Fibroblast of lung (primary cell): ENCODE measurements at regions not wholly inside any gene's neighbourhood (a gene's known extent, or its start where the extent isn't known, plus 50 kb on each side); places are given as distances from the start of the nearest gene placed in this dataset.

ENCODE experiments used
- DNase-seq, 2 donors: peaks; one replicate each; pipeline versions ENCODE4 v3.0.0 to v3.0.0-alpha.2; 2010; ENCODE audit warnings: low read depth in 2 of 2
- H2AFZ ChIP-seq: 2 replicates; pipeline ENCODE4 v1.5.1; 2012; ENCODE audit warnings: low read length, control low read depth, inconsistent platforms
- H3K27ac ChIP-seq: 2 replicates; pipeline ENCODE4 v1.5.1; 2011; ENCODE audit warnings: low read length, control low read depth; ENCODE audit not compliant: insufficient read depth
- H3K27me3 ChIP-seq: 2 replicates; pipeline ENCODE4 v1.5.1; 2011; ENCODE audit warnings: mild to moderate bottlenecking, low read length; ENCODE audit not compliant: control insufficient read depth, insufficient read depth
- H3K36me3 ChIP-seq: 2 replicates; pipeline ENCODE4 v1.5.1; 2011; ENCODE audit warnings: low read length; ENCODE audit not compliant: control insufficient read depth, insufficient read depth
- H3K4me1 ChIP-seq: 2 replicates; pipeline ENCODE4 v1.5.1; 2011; ENCODE audit warnings: low read length; ENCODE audit not compliant: control insufficient read depth, insufficient read depth; ENCODE audit errors: extremely low read depth
- H3K4me2 ChIP-seq: 2 replicates; pipeline ENCODE4 v1.5.1; 2011; ENCODE audit warnings: low read length, control low read depth; ENCODE audit not compliant: insufficient read depth; ENCODE audit errors: extremely low read depth
- H3K4me3 ChIP-seq, 4 experiments: fragments of 200-600 bp in 1 of 4; sonication (generic) in 1 of 4; replicated peaks in 1 of 4; 2 replicates each; pipeline ENCODE4 v1.5.1; 2011 to 2016; ENCODE audit warnings: low read length in 4 of 4, low read depth in 3 of 4, mild to moderate bottlenecking in 3 of 4, control low read depth in 2 of 4, inconsistent platforms in 1 of 4, mixed read lengths in 1 of 4; ENCODE audit not compliant: insufficient read depth in 1 of 4; ENCODE audit errors: control extremely low read depth in 1 of 4
- H3K79me2 ChIP-seq: 2 replicates; pipeline ENCODE4 v1.5.1; 2012; ENCODE audit warnings: mild to moderate bottlenecking, low read length, inconsistent platforms; ENCODE audit not compliant: control insufficient read depth, insufficient read depth
- H3K9ac ChIP-seq: 2 replicates; pipeline ENCODE4 v1.5.1; 2011; ENCODE audit warnings: mild to moderate bottlenecking, low read length, control low read depth; ENCODE audit not compliant: insufficient read depth
- H3K9me3 ChIP-seq: 2 replicates; pipeline ENCODE4 v1.5.1; 2012; ENCODE audit warnings: low read depth, low read length; ENCODE audit not compliant: control insufficient read depth, insufficient read depth
- H4K20me1 ChIP-seq: 2 replicates; pipeline ENCODE4 v1.5.1; 2011; ENCODE audit warnings: low read length; ENCODE audit not compliant: control insufficient read depth, insufficient read depth; ENCODE audit errors: extremely low read depth
- CTCF ChIP-seq, 2 donors: IDR thresholded peaks in 1 of 2; conservative IDR thresholded peaks in 1 of 2; 1 replicate in 1 of 2; 2 replicates in 1 of 2; pipeline ENCODE4 v1.5.1; 2011 to 2012; ENCODE audit warnings: low read length in 2 of 2, control low read depth in 1 of 2, inconsistent platforms in 1 of 2, low read depth in 1 of 2, mild to moderate bottlenecking in 1 of 2
- EZH2 ChIP-seq: IDR thresholded peaks from 2 replicates; pipeline ENCODE4 v1.5.1; 2012; ENCODE audit warnings: low read length, control low read depth, mild to moderate bottlenecking; ENCODE audit errors: missing control alignments

GRCh38 chr18:57887543-57888383, 84.6 kb upstream of the ATP8B1 start:
- Histone ChIP-seq H3K4me2 (no peak overlapping the region), H3K36me3 (no peaks in the 10 kb centered on the region), H3K27me3 (peaks cover 2% of the 10 kb centered on the region), H3K4me3 (no peak overlapping the region), H3K27ac (no peak overlapping the region), H3K9me3 (no peaks in the 10 kb centered on the region), H3K79me2 (no peaks in the 10 kb centered on the region), H4K20me1 (no peaks in the 10 kb centered on the region), H2AFZ (no peak overlapping the region), H3K4me1 (no peaks in the 10 kb centered on the region), H3K9ac (no peak overlapping the region)
- no peak for TF ChIP-seq EZH2
- no peak for TF ChIP-seq CTCF (conservative IDR thresholded peaks at IDR 0.05 in 1 of 2, IDR thresholded peaks at IDR 0.05 in 1 of 2; ENCODE audit: low read depth in 1 of 2, low read length in 2 of 2)
- no peak for DNase-seq

DNA sequence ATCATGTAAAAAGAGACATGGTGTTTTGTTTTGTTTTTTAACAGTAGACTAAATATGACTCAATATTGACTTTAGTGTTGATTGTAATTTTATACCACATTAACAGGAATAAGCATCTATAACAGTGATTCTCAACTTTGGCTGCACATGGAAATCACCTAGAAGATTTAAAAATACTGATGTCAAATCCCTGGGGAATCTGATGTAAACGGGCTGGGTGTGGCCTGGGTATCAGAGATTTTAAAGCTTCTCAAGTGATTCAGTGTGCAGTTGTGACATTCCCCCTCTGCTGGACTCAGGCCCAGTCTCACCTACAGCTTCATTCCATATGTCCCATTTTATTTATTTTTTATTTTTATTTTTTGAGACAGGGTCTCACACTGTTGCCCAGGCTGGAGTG, 82.8 kb upstream of the ATP8B1 start:
- H4K20me1 ChIP-seq = no peaks in the 10 kb centered on the region
- TF ChIP-seq CTCF (conservative IDR thresholded peaks at IDR 0.05 in 1 of 2, IDR thresholded peaks at IDR 0.05 in 1 of 2; ENCODE audit: low read depth in 1 of 2, low read length in 2 of 2) (no peak), EZH2 (no peak)

GRCh38 chr18:57882465-57882864, 79.3 kb upstream of the ATP8B1 start:
- Histone ChIP-seq H2AFZ (no peak overlapping the region), H3K79me2 (no peaks in the 10 kb centered on the region), H3K4me3 (no peak overlapping the region), H4K20me1 (no peaks in the 10 kb centered on the region), H3K4me2 (no peak overlapping the region), H3K27ac (no peak overlapping the region), H3K9ac (no peak overlapping the region), H3K9me3 (no peaks in the 10 kb centered on the region), H3K36me3 (no peaks in the 10 kb centered on the region), H3K27me3 (no peaks in the 10 kb centered on the region), H3K4me1 (no peaks in the 10 kb centered on the region)
- no peak for DNase-seq
- TF ChIP-seq EZH2 (no peak), CTCF (conservative IDR thresholded peaks at IDR 0.05 in 1 of 2, IDR thresholded peaks at IDR 0.05 in 1 of 2; ENCODE audit: low read depth in 1 of 2, low read length in 2 of 2) (no peak)

More for the DNA sequence above, 82.8 kb upstream of the ATP8B1 start:
- H2AFZ ChIP-seq = no peak overlapping the region
- DNase-seq = no peak
- H3K79me2 ChIP-seq = no peaks in the 10 kb centered on the region
- no peaks in the 10 kb centered on the region for H3K27me3 ChIP-seq
- H3K9me3 ChIP-seq = no peaks in the 10 kb centered on the region
- no peak overlapping the region for H3K4me2 ChIP-seq
- no peak overlapping the region for H3K9ac ChIP-seq
- H3K36me3 ChIP-seq = no peaks in the 10 kb centered on the region
- no peak overlapping the region for H3K27ac ChIP-seq
- H3K4me1 ChIP-seq = no peaks in the 10 kb centered on the region
- H3K4me3 ChIP-seq = no peak overlapping the region
